Endothelial cell of umbilical vein (primary cell): ENCODE measurements at regions not wholly inside any gene's neighbourhood (a gene's known extent, or its start where the extent isn't known, plus 50 kb on each side); places are given as distances from the start of the nearest gene placed in this dataset.

Experiments
- BruUV-seq: library from RNA; stranded (reverse); fragments of 400-500 nt; replicated peaks from 2 replicates; lab custom pipeline; 2021; lab: Mats Ljungman, UMichigan
- CTCF ChIA-PET: fragments of 300-600, 350-600 bp; sonication (Branson Sonifier 250); formaldehyde crosslinking; loops from one replicate; lab custom pipeline; 2021; ENCODE audit warnings: antibody characterized with exemption, inconsistent platforms; lab: Charles Lee
- POLR2A ChIA-PET: fragments of 300-600, 350-600 bp; sonication (Branson Sonifier 250); formaldehyde crosslinking; loops from one replicate; lab custom pipeline; 2021; ENCODE audit warnings: antibody characterized with exemption, inconsistent platforms; lab: Charles Lee
- DNase-seq: peaks from one replicate; pipeline ENCODE4 v3.0.0-alpha.2; 2011; ENCODE audit warnings: low read depth, low spot score
- FAIRE-seq: peaks from 2 replicates; lab custom pipeline; 2011; peaks lifted over from hg19 to GRCh38; lab: Jason Lieb, UNC
- H2AFZ ChIP-seq: 2 replicates; pipeline ENCODE4 v1.6.0; 2012; ENCODE audit warnings: low read depth, low read length, control low read depth, inconsistent platforms
- H3K27ac ChIP-seq: 2 replicates; pipeline ENCODE4 v1.5.1; 2011; ENCODE audit warnings: low read depth, mild to moderate bottlenecking, control low read depth, low read length, moderate library complexity; ENCODE audit not compliant: insufficient read depth
- H3K27me3 ChIP-seq, 2 experiments: 2 replicates each; pipeline versions ENCODE4 v1.6.0 to v1.6.1; 2011; ENCODE audit warnings: low read length in 2 of 2, mixed read lengths in 1 of 2; ENCODE audit not compliant: control insufficient read depth in 2 of 2, insufficient read depth in 2 of 2
- H3K36me3 ChIP-seq, 2 experiments: 2 replicates in 1 of 2; 3 replicates in 1 of 2; pipeline ENCODE4 v1.5.1; 2011; ENCODE audit warnings: low read length in 2 of 2, mild to moderate bottlenecking in 1 of 2, moderate library complexity in 1 of 2; ENCODE audit not compliant: control insufficient read depth in 2 of 2, insufficient read depth in 2 of 2; ENCODE audit errors: extremely low read depth in 1 of 2
- H3K4me1 ChIP-seq: 3 replicates; pipeline ENCODE4 v1.5.1; 2011; ENCODE audit warnings: mild to moderate bottlenecking, low read length; ENCODE audit not compliant: control insufficient read depth, insufficient read depth; ENCODE audit errors: extremely low read depth
- H3K4me2 ChIP-seq: 2 replicates; pipeline ENCODE4 v1.6.1; 2011; ENCODE audit warnings: low read length, control low read depth, mixed read lengths; ENCODE audit not compliant: insufficient read depth
- H3K4me3 ChIP-seq, 3 experiments: fragments of 200-600 bp in 1 of 3; sonication (generic), shearing (Covaris generic) in 1 of 3; replicated peaks in 1 of 3; 2 replicates each; pipeline ENCODE4 v1.5.1; 2011 to 2016; ENCODE audit warnings: control low read depth in 3 of 3, low read length in 3 of 3, mild to moderate bottlenecking in 2 of 3, inconsistent platforms in 1 of 3, low read depth in 1 of 3, moderate library complexity in 1 of 3; ENCODE audit not compliant: insufficient read depth in 1 of 3
- H3K79me2 ChIP-seq: 2 replicates; pipeline ENCODE4 v1.6.0; 2012; ENCODE audit warnings: low read length, inconsistent platforms; ENCODE audit not compliant: control insufficient read depth, insufficient read depth
- H3K9ac ChIP-seq: replicated peaks from 2 replicates; pipeline ENCODE3; 2011; ENCODE audit warnings: low read length, control low read depth; ENCODE audit not compliant: insufficient read depth; ENCODE audit errors: extremely low read depth
- H3K9me1 ChIP-seq: replicated peaks from 3 replicates; pipeline ENCODE4 v1.6.0; 2011; ENCODE audit warnings: mild to moderate bottlenecking, low read length; ENCODE audit not compliant: control insufficient read depth, insufficient read depth; ENCODE audit errors: extremely low read depth
- H3K9me3 ChIP-seq: replicated peaks from 2 replicates; pipeline ENCODE4 v1.5.1; 2012; ENCODE audit warnings: low read length, inconsistent platforms; ENCODE audit not compliant: control insufficient read depth, insufficient read depth
- H4K20me1 ChIP-seq: replicated peaks from 2 replicates; pipeline ENCODE3; 2011; ENCODE audit warnings: mild to moderate bottlenecking, low read length; ENCODE audit not compliant: control insufficient read depth, insufficient read depth; ENCODE audit errors: extremely low read depth
- EZH2 ChIP-seq: IDR thresholded peaks from 2 replicates; pipeline ENCODE4 v1.6.1; 2012; ENCODE audit warnings: borderline replicate concordance, low read depth, mild to moderate bottlenecking, moderate library complexity, low read length, inconsistent platforms; ENCODE audit not compliant: severe bottlenecking
- FOS ChIP-seq: IDR thresholded peaks from 2 replicates; pipeline ENCODE4 v1.6.1; 2011; ENCODE audit warnings: mild to moderate bottlenecking, low read length, moderate library complexity, borderline replicate concordance; ENCODE audit not compliant: insufficient read depth
- GATA2 ChIP-seq: IDR thresholded peaks from 2 replicates; pipeline ENCODE4 v1.7.0; 2011; ENCODE audit warnings: low read depth, mild to moderate bottlenecking, moderate library complexity, mixed read lengths, low read length; ENCODE audit not compliant: insufficient read length, insufficient read depth
- JUN ChIP-seq: IDR thresholded peaks from 2 replicates; pipeline ENCODE4 v1.6.1; 2011; ENCODE audit warnings: borderline replicate concordance, low read depth; ENCODE audit not compliant: insufficient read length, insufficient read depth
- MYC ChIP-seq: IDR thresholded peaks from one replicate; pipeline ENCODE4 v1.6.1; 2011; ENCODE audit warnings: mild to moderate bottlenecking, low read depth, low read length
- POLR2A ChIP-seq: IDR thresholded peaks from 2 replicates; pipeline ENCODE4 v1.6.1; 2012; ENCODE audit warnings: low read depth, mild to moderate bottlenecking, control low read depth, low read length
- POLR2AphosphoS5 ChIP-seq: IDR thresholded peaks from 2 replicates; pipeline ENCODE4 v1.6.1; 2012; ENCODE audit warnings: low read depth, mild to moderate bottlenecking, control low read depth, low read length, moderate library complexity; ENCODE audit not compliant: insufficient read depth
- dilution Hi-C: fragments of 300-500 bp; cut with MboI; formaldehyde crosslinking; loops from one replicate; pipeline ENCODE4 v1.15.0; 2019; ENCODE audit warnings: low sequenced_read_pairs; ENCODE audit not compliant: extremely low pct_ligation_motif_present
- intact Hi-C: fragments of 100-400 bp; cut with micrococcal nuclease; formaldehyde crosslinking; loops from one replicate; pipeline ENCODE4 v1.10.0; 2022
- TF ChIP-seq, protein P1 (sequence below), 2 donors: IDR thresholded peaks; 1 replicate in 1 of 2; 2 replicates in 1 of 2; pipeline ENCODE4 v1.5.1; 2011; ENCODE audit warnings: low read length in 2 of 2, mild to moderate bottlenecking in 2 of 2, moderate library complexity in 2 of 2, control low read depth in 1 of 2, inconsistent platforms in 1 of 2, low read depth in 1 of 2; ENCODE audit not compliant: insufficient read depth in 1 of 2; ENCODE audit errors: extremely low read depth in 1 of 2
- TF ChIP-seq, protein P2 (sequence below): IDR thresholded peaks from 2 replicates; pipeline ENCODE4 v1.6.1; 2011; ENCODE audit not compliant: insufficient read depth, insufficient read length

DNA sequence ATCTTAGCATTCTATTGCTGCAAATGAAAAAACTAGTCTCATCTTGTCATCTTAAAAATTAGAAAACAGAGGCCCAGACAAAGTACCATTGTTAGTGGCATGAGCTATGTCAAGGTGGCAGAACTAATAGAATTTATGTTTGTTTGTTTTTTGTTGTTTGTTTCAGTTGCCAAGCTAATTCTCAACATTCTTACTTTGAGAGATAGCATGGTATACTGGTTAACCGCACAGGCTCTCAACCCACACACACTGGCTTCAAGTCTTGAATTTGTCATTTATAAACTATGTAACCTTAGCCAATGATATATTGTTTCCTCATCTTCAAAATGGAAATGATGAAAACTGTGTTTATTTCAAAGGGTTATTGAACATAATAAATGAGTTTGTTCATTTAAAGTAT is 367.6 kb upstream of the PLSCR5 start:
- no peaks in the 10 kb centered on the region for H3K27me3 ChIP-seq
- BruUV-seq, result no TSS peak
- no peaks in the 10 kb centered on the region for H4K20me1 ChIP-seq
- no peaks in the 10 kb centered on the region for H3K9me1 ChIP-seq
- dilution Hi-C loops (no loop called here), intact Hi-C loops (no loop called here)
- POLR2A ChIA-PET, result no interaction called here
- no peaks in the 10 kb centered on the region for H3K36me3 ChIP-seq
- peaks cover 12% of the 10 kb centered on the region for H3K4me1 ChIP-seq
- H2AFZ ChIP-seq, result no peak overlapping the region
- CTCF ChIA-PET, result no interaction called here
- no peak overlapping the region for H3K9ac ChIP-seq
- no peak overlapping the region for H3K4me2 ChIP-seq
- no peak for FAIRE-seq
- no peaks in the 10 kb centered on the region for H3K79me2 ChIP-seq
- no peaks in the 10 kb centered on the region for H3K9me3 ChIP-seq
- no peak for DNase-seq
- H3K4me3 ChIP-seq, result no peak overlapping the region
- TF ChIP-seq, protein P1, sequence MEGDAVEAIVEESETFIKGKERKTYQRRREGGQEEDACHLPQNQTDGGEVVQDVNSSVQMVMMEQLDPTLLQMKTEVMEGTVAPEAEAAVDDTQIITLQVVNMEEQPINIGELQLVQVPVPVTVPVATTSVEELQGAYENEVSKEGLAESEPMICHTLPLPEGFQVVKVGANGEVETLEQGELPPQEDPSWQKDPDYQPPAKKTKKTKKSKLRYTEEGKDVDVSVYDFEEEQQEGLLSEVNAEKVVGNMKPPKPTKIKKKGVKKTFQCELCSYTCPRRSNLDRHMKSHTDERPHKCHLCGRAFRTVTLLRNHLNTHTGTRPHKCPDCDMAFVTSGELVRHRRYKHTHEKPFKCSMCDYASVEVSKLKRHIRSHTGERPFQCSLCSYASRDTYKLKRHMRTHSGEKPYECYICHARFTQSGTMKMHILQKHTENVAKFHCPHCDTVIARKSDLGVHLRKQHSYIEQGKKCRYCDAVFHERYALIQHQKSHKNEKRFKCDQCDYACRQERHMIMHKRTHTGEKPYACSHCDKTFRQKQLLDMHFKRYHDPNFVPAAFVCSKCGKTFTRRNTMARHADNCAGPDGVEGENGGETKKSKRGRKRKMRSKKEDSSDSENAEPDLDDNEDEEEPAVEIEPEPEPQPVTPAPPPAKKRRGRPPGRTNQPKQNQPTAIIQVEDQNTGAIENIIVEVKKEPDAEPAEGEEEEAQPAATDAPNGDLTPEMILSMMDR (IDR thresholded peaks at IDR 0.05; ENCODE audit: extremely low read depth in 1 of 2, insufficient read depth in 1 of 2, low read depth in 1 of 2, low read length in 2 of 2), result no peak
- TF ChIP-seq GATA2, result no peak
- no peak for TF ChIP-seq POLR2A
- TF ChIP-seq MYC, result no peak
- no peak for TF ChIP-seq EZH2
- no peak for TF ChIP-seq POLR2AphosphoS5
- TF ChIP-seq JUN, result no peak
- TF ChIP-seq, protein P2, sequence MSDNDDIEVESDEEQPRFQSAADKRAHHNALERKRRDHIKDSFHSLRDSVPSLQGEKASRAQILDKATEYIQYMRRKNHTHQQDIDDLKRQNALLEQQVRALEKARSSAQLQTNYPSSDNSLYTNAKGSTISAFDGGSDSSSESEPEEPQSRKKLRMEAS, result no peak
- TF ChIP-seq FOS, result no peak
- H3K27ac ChIP-seq, result no peak overlapping the region
